Medulla oblongata (tissue), 1 donor: ENCODE measurements at regions not wholly inside any gene's neighbourhood (a gene's known extent, or its start where the extent isn't known, plus 50 kb on each side); places are given as distances from the start of the nearest gene placed in this dataset.
"Not testable (repeated sequence)": the region's sequence is repeated elsewhere in the genome, so short reads cannot be mapped to it uniquely, and the experiment has no call there.

Experiments
- DNase-seq: peaks from one replicate; pipeline ENCODE4 v3.0.0-alpha.2; 2015; ENCODE audit errors: extremely low spot score

DNA sequence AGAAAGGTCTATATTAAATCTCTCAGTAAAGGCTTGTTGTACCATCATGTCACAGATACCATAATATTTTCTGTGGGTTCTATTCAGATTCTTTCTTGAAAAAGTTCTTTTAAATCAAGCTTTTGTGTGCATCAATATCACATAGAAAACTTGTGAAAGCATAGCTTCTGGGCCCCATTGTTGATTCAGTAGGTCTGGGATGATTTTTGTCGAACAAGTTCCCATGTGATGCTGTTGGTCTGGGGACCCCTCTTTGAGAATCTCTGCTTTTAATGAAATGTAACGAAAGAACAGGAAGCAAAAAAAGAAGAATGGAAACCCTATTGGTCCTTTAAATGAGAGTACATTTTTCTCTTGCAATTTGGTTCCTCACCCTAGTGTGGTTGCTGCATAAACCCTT lies 597.7 kb upstream of the CITED2 start:
- DNase-seq: no peak

- DNase-seq: no peak
Observed at GRCh38 chr6:139970591-139970991, 596.1 kb upstream of the CITED2 start.

DNA sequence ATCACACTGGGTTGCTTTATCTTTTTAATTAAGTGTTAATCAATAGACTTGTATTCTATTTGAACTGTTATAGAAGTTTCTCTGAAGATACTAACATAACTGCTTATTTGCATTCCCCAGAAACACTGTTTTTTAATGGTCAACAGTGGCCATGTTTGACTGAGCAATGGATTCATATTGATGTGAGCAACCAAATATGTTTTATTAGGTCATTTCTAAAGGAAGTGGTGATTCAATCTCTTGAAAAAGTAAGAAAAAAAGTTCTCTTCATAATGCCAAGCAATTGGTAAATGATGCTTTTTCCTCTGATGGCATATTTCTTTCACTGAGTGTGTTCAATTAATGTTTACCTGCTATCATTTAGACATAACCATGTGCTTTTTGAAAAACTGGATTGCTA lies 593.0 kb upstream of the CITED2 start:
- no peak for DNase-seq

- no peak for DNase-seq
Observed at GRCh38 chr6:139965393-139965792, 590.9 kb upstream of the CITED2 start.

DNA sequence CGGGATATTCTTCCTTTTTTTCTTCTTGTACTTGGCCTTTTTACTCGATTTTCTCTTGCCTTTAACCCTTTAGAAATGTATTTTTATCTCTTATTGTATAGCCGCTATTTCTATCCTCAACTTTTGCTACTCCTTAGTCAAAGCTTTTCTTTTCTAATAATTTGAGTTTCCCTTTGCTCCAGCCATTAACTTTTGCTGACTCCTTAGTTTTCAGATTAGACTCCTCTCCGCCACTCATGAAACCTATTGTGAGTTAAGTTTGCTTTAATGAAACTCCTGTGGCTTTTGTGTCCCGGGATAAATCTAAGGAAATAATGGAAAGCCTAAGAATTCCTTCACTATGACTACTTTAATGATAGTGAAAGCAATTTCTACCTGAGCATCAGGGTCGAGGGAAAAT lies 590.3 kb upstream of the CITED2 start:
- no peak for DNase-seq

- DNase-seq: no peak
Observed at GRCh38 chr6:139962654-139963347, 588.4 kb upstream of the CITED2 start.

GRCh38 chr6:139961190-139961589 lies 586.7 kb upstream of the CITED2 start:
- DNase-seq: no peak

GRCh38 chr6:139960671-139961070 lies 586.2 kb upstream of the CITED2 start:
- no peak for DNase-seq

DNA sequence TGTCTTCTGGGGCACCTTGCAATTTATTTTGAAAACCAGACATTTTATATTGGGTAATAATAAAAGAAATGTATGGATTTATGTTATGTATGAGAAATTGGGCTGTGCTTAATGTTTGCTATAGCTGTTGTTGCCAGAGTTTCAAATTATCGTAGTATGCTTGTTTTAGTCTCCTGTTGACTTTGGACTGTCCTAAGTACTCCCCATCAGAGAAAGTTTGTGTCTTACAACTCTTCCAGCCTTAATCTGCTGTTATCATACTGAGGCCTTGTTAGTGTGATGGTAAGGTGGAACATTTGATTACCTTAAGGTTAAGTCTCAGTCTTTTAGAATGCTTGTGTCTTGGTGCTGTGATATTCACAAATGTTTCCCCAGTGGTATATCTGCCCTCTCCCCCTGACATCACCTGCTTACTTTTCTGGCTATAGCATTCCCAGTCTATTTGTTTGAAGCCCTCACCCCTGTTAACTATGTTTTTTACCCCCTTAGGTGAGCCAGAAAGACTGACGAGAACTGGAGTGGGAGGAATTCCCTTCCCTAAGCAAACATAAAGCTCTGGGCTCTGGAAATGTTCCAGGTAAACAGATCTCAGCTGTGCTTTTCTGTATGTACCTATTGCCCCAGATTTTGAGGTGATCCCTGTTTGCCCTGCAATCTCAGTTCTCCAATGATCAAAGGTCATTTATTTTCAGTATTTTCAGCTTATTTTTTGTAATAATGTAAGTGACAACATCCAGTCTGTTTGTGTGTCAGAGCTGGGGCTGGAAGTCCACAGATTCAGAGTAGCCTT lies 581.1 kb upstream of the CITED2 start:
- DNase-seq: no peak

- DNase-seq: no peak
Observed at GRCh38 chr6:139954463-139955071, 580.1 kb upstream of the CITED2 start.

DNA sequence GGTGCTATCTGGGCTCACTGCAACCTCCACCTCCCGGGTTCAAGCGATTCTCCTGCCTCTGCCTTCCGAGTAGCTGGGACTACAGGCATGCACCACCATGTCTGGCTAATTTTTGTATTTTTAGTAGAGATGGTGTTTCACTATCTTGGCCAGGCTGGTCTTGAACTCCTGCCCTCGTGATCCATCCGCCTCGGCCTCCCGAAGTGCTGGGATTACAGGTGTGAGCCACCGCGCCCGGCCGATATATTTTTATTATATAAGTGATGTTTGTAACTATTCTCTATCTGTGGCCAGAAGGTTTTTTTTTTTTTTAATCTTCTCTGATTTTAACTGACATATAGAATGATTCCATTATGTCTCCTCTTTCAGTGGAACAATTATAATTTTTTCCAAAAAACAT lies 579.3 kb upstream of the CITED2 start:
- not testable (repeated sequence) for DNase-seq

- no peak for DNase-seq
Observed at GRCh38 chr6:139951172-139951571, 576.7 kb upstream of the CITED2 start.

DNA sequence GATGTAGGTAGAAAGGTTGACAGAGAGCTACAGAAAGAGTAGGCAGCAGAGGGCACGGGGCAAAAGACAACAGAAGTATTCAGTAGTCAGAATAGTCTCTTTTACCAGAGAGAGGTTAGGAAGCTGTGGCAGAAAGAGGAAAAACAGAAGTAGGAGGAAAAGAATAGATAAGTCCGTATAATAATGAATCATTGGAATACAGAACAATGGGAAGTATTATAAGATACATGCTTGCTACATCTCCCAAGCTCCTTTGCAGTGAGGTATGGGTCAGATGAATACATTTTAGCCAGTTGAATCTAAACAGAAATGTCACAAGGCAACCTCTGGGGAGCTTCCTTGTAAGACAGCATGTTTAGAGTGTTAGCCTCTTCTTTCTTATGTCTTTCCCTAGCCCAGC lies 570.5 kb upstream of the CITED2 start:
- DNase-seq: no peak

DNA sequence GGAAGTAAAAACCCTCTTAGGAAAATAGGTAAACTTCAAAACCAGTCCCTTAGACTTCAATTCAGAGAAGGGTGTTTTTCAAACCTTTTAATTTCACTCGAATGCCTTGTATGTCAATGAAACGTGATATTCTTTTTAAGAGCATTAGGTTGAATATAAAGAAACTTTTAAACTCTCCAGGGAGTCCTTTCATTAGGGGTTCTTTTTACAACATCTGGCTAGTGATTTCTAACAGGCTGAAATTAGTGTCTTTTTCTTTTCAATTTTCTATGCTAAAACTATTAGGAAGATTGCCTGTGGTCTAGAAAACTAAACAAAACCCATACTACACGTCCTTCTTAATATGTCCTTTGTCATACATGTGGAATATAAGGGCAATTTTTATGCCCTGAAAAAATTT lies 569.7 kb upstream of the CITED2 start:
- DNase-seq: no peak

DNA sequence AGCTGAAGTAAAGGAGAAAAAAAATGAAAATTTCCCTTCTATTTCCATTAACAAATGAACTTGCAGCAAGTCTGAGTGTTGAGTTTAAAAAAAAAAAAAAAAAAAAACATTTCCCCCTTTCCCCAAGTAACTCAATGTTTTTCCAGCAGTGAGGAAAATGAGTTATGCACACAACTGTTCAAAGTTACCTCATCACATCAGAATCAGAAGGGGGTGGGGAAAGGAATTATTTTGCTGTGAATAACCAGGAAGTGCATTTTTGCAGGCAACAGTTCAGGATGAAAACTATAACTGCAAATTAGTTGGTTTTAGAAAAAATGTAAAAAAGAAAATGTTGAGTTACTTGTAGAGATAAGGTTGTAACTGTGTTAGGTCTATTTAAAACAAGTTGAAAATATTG lies 568.9 kb upstream of the CITED2 start:
- no peak for DNase-seq

DNA sequence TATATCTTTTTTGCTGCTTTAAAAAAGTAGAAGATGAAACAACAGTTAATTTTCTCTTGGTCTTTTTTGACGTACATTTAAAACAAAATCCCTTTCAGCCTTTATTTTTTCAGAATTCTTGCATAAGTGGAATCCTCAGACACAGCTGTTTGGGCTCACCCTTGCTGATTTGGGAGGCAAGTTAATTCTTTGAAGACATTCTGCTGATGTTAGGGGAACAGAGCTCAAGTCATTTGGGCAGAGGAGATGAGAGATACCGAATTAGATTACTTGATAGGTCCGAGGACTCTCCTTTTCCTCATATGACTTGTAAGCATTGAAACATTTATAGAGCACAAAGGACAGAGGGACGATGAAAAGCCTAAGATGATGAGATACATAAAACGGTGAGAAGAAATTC lies 567.9 kb upstream of the CITED2 start:
- DNase-seq: no peak

- DNase-seq: no peak
Observed at GRCh38 chr6:139941826-139942225, 567.4 kb upstream of the CITED2 start.

DNA sequence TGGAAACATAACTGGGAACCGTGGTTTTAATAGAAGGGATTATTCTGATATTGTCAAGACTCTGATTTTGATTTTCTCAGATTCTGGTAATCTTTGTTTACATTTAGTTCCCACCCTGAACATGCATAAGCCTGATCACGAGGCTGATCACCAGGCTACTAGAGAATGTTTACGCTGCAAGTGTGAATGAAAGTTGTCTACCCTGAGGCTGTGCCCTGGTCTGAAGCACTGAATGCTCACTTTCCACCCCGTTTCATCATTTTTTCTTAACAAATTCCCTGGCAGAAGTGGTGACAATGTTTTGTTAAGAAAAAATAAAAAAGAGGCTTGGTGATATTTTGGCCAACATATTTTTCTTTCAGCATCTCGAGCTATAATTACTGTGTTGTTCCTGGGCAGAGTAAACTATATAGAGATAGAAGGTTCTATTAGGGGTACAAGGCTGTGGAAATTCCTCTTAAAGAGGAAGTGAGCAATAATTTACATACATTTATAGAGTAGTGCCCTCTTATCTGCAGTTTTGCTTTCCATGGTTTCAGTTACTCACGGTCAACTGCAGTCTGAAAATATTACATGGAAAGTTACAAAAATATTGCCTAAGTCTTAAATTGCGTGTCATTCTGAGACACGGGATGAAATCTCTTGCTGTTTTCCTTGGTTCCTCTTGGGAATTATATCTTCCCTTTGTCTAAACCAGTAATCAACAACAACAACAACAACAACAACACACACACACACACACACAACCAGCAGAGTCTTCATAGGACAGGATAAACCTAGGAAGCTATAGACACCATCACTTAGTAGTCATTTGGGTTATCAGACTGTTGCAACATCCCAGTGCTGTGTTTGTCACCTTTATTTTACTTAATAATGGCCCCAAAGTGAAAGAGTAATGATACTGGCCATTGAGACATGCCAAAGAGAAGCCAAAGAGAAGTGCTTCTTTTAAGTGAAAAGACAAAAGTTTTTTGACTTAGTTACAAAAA lies 566.6 kb upstream of the CITED2 start:
- no peak for DNase-seq

DNA sequence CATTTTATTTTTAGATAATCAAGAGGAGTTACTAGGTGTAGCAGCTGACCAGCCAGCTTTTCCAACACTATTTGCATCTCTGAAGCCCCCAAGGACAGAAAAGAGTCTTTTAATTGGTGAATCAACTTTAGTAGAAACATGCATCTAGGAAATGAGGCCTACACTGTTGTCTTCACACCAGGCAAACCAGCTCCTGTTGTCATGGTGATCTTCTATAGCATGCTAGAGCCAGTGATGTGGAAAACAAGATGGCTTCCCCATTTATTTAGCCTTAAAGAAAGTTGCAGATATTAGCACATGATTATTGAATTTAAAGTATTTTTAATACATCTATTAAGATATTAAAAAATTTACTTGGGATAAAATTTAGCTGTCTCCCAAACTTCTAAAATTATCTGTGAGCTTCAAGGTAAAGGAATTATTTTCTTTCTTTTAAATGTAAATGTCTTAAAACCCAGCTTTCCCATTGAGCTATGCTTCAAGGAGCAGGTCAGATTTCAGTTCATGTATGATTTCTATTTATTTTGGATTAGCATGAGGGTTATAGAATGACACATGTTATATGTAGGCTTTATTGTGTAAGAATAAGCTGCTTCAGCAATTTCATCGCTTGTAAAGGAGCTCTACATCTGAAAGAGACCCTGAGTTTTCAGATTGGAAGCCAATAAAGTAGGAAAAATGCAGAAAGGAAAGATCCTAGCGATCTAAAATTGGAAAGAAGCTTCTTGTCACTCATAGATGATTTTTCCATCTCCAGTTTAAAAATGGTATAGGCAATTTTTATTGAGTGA lies 564.9 kb upstream of the CITED2 start:
- no peak for DNase-seq

- DNase-seq: no peak
Observed at GRCh38 chr6:139932671-139933070, 558.2 kb upstream of the CITED2 start.

DNA sequence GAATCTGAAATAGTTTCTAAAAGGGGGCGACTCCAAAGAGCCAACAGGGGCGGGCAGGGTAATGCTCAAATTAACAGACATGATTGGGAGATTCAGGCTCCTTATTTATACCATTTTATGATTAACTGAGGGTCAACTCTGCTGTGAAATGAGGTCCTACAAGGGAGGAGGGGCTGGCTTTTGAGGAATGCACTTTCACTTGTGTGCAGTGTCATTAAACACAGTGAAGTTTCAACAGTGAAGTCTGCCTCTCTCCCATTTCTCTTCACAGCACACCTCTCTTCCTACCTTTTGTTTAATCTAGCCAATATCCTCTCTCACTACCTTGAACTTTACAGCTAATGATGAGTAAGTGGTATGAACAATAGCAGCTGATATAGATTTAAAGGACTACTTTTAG lies 557.3 kb upstream of the CITED2 start:
- DNase-seq: no peak
